Parathyroid adenoma (tissue), 2 donors: ENCODE measurements at regions not wholly inside any gene's neighbourhood (a gene's known extent, or its start where the extent isn't known, plus 50 kb on each side); places are given as distances from the start of the nearest gene placed in this dataset.
"Not testable (repeated sequence)": the region's sequence is repeated elsewhere in the genome, so short reads cannot be mapped to it uniquely, and the experiment has no call there.

Experiments used
- H2AFZ ChIP-seq: fragments of 300-600 bp; sonication (generic); one replicate; pipeline ENCODE4 v1.7.0; 2017; ENCODE audit warnings: antibody characterized with exemption, mild to moderate bottlenecking
- H3K27ac ChIP-seq: fragments of 300-600 bp; sonication (generic); one replicate; pipeline ENCODE4 v1.7.0; 2017
- H3K27me3 ChIP-seq: fragments of 300-600 bp; sonication (generic); one replicate; pipeline ENCODE4 v1.7.0; 2017; ENCODE audit warnings: low read length; ENCODE audit not compliant: control insufficient read depth, insufficient read depth
- H3K36me3 ChIP-seq: fragments of 300-600 bp; sonication (generic); one replicate; pipeline ENCODE4 v1.7.0; 2017; ENCODE audit warnings: low read length; ENCODE audit not compliant: control insufficient read depth, insufficient read depth
- H3K4me1 ChIP-seq: fragments of 300-600 bp; sonication (generic); one replicate; pipeline ENCODE4 v1.7.0; 2017; ENCODE audit warnings: control low read depth
- H3K4me2 ChIP-seq: fragments of 300-600 bp; sonication (generic); one replicate; pipeline ENCODE4 v1.7.0; 2017; ENCODE audit warnings: low read length
- H3K4me3 ChIP-seq: fragments of 300-600 bp; sonication (generic); one replicate; pipeline ENCODE4 v1.7.0; 2017; ENCODE audit warnings: low read depth, low read length
- H3K79me2 ChIP-seq: fragments of 300-600 bp; sonication (generic); one replicate; pipeline ENCODE4 v1.7.0; 2017; ENCODE audit warnings: control low read depth
- H3K9ac ChIP-seq: fragments of 300-600 bp; sonication (generic); one replicate; pipeline ENCODE4 v1.7.0; 2017; ENCODE audit warnings: mild to moderate bottlenecking
- H3K9me3 ChIP-seq: fragments of 300-600 bp; sonication (generic); one replicate; pipeline ENCODE4 v1.7.0; 2017; ENCODE audit warnings: low read length; ENCODE audit not compliant: control insufficient read depth
- CTCF ChIP-seq: fragments of 300-600 bp; sonication (generic); IDR thresholded peaks from one replicate; pipeline ENCODE4 v1.7.0; 2017; ENCODE audit warnings: antibody characterized with exemption, mild to moderate bottlenecking
- donor health status: primary hyperparathyroidism.

GRCh38 chr6:169118346-169118830, 135.3 kb downstream of the THBS2 start:
- no peaks in the 10 kb centered on the region for H3K79me2 ChIP-seq
- H2AFZ ChIP-seq: no peak overlapping the region
- H3K27me3 ChIP-seq: no peaks in the 10 kb centered on the region
- no peak overlapping the region for H3K9ac ChIP-seq
- no peaks in the 10 kb centered on the region for H3K9me3 ChIP-seq
- H3K4me1 ChIP-seq: no peaks in the 10 kb centered on the region
- no peak for TF ChIP-seq CTCF
- H3K4me2 ChIP-seq: no peak overlapping the region
- no peaks in the 10 kb centered on the region for H3K36me3 ChIP-seq
- no peak overlapping the region for H3K4me3 ChIP-seq
- no peak overlapping the region for H3K27ac ChIP-seq

- TF ChIP-seq CTCF: no peak
- no peak overlapping the region for H3K9ac ChIP-seq
- H3K4me3 ChIP-seq: no peak overlapping the region
- no peak overlapping the region for H3K27ac ChIP-seq
- H3K27me3 ChIP-seq: no peaks in the 10 kb centered on the region
- H3K79me2 ChIP-seq: no peaks in the 10 kb centered on the region
- H2AFZ ChIP-seq: no peak overlapping the region
- no peaks in the 10 kb centered on the region for H3K4me1 ChIP-seq
- H3K36me3 ChIP-seq: no peaks in the 10 kb centered on the region
- no peaks in the 10 kb centered on the region for H3K9me3 ChIP-seq
- H3K4me2 ChIP-seq: no peak overlapping the region
These were observed 136.0 kb downstream of the THBS2 start for GRCh38 chr6:169117663-169118062.

- Histone ChIP-seq H3K9ac (no peak overlapping the region), H3K36me3 (no peaks in the 10 kb centered on the region), H3K4me2 (no peak overlapping the region), H2AFZ (no peak overlapping the region), H3K27ac (no peak overlapping the region), H3K9me3 (no peaks in the 10 kb centered on the region), H3K27me3 (no peaks in the 10 kb centered on the region), H3K79me2 (no peaks in the 10 kb centered on the region), H3K4me3 (no peak overlapping the region), H3K4me1 (no peaks in the 10 kb centered on the region)
- TF ChIP-seq CTCF: no peak
These were observed 138.0 kb downstream of the THBS2 start for GRCh38 chr6:169115632-169116031.

GRCh38 chr6:169114632-169115031, 139.0 kb downstream of the THBS2 start:
- H3K27me3 ChIP-seq, H2AFZ ChIP-seq, H3K4me3 ChIP-seq, H3K9me3 ChIP-seq, H3K9ac ChIP-seq, H3K36me3 ChIP-seq, H3K4me2 ChIP-seq, H3K27ac ChIP-seq, H3K79me2 ChIP-seq, H3K4me1 ChIP-seq: not testable (repeated sequence)

- Histone ChIP-seq H3K4me1 (no peaks in the 10 kb centered on the region), H3K9ac (no peak overlapping the region), H3K79me2 (no peaks in the 10 kb centered on the region), H3K36me3 (no peaks in the 10 kb centered on the region), H3K27me3 (no peaks in the 10 kb centered on the region), H3K4me2 (no peak overlapping the region), H2AFZ (no peak overlapping the region), H3K27ac (no peak overlapping the region), H3K9me3 (no peaks in the 10 kb centered on the region), H3K4me3 (no peak overlapping the region)
- TF ChIP-seq CTCF: no peak
These were observed 140.9 kb downstream of the THBS2 start for GRCh38 chr6:169112483-169113320.
